ENCODE measurements at regions not wholly inside any gene's neighbourhood (a gene's known extent, or its start where the extent isn't known, plus 50 kb on each side); places are given as distances from the start of the nearest gene placed in this dataset.

DNA sequence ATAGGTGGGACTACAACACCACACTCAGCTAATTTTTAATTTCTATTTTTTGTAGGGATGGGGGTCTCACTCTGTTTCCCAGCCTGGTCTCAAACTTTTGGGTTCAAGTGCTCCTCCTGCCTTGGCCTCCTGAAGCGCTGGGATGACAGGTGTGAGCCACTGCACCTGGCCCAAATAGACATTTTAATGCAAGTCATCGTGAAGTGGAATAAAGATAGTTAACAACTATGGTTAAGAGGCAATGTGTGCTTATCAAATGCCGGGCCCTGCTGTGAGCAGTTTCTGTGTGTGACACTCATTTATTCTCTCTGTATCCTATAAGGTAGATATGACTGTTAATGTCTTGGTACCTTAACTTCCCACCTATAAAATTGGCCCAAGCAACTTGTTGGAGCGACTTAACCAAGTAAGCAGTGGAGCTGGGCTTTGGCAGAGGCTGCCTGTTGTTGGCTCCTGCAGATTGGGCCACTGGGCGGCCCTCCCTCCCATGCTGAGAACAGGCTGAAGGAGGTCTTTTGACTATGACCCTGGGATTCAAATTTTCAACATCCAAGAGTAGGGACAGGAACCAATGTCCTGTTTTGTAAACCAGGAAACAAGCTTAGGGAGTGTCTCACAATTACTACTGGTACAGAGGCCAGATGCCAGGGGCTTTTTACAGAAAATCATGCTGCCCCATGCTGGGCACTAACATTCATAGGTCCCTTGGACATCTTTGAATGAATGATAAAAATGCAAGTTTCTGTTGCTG is 450.7 kb downstream of the TSHZ3 start:
- DNase-seq (ENCODE audit: low spot score), result no peak

DNA sequence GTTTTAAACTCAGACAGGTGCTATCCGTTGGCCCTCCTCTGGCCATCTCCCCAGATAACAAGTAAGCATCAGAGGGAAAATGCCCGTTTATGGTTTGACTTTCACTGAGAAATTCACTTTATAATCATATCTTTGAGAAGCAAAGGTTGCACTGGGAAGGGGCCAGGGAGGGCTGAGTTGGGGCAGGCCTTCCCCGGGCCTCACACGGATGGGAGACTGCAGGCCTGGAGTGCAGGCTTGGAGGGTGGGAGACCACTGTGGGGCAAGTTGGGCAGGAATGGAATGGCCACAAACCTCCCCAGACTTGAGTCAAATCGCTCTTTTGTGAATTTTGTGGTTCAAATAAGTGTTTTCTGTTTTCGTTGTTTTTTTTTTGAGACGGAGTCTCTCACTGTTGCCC is 451.7 kb downstream of the TSHZ3 start:
- no peak for DNase-seq (ENCODE audit: low spot score)

DNA sequence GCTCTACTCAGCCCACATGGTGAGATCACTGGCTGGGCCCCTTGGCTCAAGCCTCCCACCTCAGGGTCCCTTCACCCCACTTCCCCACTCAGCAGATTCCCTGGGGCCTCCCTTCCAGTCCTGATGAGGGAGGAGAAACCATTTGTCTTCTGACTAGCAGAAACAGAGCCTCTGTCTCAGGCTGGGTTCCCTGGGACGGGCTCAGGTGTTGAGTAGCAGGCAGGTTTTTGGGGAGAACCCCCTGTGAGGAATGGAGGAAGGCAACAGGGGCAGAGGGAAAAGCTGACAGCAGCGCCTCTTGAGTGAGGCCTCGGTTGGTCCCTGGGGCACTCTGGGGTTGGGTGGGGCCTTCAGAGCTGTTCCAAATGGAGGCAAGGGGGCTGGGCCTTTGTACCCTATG is 452.2 kb downstream of the TSHZ3 start:
- DNase-seq (ENCODE audit: low spot score), result no peak

DNA sequence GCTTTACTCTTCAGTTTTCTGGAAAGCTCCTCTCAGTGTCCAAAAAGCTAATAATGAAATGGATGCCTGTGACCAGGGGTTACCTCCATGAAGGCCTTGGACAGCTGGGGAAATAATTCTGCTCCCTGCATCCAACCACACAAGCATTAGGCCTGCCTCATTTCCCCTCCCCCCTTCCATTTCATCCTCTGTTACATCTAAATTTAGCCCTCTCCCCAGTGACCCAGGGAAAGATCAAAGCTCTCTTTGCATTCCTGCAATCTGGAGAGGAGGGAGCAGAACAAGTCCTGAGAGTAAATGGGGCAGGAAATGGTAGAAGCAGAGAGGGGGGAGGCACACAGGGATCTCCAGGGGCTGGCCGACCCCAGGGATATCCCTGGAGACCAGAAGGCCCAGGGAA is 452.7 kb downstream of the TSHZ3 start:
- no peak for DNase-seq (ENCODE audit: low spot score)

DNA sequence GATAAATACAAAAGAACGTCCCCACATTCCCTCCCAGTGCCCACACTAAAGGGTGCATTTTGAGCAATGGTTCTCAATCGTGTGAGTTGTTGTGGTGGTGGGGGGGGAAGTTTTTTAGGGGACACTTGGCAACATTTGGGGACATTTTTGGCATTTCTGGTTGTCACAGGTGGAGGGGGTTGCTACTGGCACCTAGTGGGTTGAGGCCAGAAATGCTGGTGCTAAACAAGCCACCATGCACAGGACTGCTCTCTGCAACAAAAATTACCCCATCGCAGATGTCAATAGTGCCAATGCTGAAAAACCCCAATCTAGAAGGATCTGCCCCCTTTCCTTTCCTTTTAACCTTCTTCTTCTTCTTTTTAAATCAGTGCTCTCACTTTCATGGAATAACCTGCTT is 453.3 kb downstream of the TSHZ3 start:
- no peak for DNase-seq (ENCODE audit: low spot score)

DNA sequence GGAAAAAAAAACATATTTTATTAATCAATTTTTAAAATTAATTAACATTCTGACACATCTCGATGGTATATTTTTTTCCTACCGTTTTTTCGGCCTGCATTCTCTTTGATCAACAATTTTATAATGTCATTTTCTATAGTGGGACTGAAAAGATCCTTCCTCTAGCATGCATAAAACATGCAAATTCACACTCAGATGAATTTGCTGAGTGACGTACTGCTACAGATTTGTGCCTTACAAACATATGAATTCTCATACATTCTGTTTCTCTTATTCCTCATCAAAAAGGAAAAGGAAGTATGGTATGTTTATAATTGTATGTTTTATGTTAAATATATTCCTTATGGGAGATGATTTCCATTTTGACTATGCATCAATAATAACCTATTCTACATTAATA is 458.2 kb downstream of the TSHZ3 start:
- DNase-seq (ENCODE audit: low spot score), result no peak

DNA sequence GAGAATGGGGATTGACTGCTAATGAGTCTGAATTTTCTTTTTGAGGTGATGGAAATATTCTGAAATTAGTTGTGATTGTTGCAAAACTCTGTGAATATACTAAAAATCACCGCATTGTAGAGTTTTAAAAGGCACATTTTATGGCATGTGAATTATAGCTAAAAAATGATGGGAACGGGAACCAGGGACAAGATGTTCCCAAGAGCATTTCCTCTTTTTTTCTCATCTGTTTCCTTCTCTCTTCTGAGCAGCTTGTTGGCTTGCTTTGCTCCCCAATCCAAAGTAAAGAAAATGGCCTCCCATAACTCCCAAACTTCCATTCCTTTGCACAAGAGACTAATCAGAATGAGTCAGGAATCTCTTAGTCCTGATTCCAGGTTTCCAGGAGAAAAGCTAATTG is 459.2 kb downstream of the TSHZ3 start:
- no peak for DNase-seq (ENCODE audit: low spot score)

DNA sequence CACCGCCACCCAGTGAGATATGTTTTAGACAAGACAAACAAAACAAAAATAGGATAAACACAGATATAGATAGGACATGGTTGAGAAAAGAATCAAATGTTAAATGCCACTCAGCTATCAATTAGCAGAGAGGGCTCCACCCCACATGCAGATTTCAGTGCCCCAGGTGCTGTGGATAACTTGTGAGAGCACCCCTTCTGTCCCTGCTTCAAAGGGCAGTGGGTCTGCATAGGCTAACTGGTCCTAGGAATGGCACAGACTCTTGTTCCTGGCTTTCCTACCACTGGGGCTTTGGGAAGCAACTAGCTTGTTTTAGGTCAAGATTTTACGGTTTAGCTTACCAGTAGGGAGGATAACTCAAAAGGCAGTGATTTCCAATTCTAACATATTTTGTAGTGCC is 460.3 kb downstream of the TSHZ3 start:
- DNase-seq (ENCODE audit: low spot score), result no peak

DNA sequence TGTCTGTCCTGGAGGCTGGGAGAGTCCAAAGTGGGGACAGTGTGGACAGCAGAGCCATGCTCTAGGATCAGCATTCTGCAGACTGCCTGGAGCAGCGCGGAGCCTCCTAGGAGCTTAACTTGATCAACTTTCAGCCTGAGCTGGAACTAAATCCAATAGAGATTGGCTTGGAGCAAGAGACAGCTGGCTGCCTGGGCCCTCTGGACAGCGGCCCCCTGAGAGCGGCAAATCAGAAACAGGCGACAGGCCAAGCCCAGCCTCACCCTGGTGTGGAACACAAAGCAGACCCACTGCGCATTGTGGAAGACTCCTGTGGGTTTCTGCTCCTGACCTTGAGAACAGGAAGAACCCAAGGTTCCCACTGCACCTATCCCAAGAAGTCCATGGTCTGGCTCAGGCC is 462.2 kb downstream of the TSHZ3 start:
- no peak for DNase-seq (ENCODE audit: low spot score)

DNA sequence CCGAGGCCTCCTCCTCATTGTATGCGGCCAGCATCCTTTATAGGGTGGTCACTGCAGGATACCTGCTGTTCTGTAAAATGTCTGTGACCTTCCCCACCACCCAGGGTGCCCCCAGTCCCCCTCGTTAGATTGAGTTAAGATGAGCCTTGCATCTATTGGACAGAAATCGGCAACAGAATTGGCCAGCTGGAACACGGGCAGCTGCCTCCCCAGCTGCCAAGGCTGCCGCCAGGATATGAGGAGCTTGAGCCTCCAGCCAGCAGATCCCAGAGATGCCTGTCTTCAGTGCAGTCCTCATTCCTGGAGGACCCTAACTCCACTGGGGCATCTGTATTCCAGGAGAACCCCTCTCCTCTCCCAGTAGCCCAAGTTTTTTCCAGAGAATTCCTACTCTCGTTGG is 463.0 kb downstream of the TSHZ3 start:
- no peak for DNase-seq (ENCODE audit: low spot score)

DNA sequence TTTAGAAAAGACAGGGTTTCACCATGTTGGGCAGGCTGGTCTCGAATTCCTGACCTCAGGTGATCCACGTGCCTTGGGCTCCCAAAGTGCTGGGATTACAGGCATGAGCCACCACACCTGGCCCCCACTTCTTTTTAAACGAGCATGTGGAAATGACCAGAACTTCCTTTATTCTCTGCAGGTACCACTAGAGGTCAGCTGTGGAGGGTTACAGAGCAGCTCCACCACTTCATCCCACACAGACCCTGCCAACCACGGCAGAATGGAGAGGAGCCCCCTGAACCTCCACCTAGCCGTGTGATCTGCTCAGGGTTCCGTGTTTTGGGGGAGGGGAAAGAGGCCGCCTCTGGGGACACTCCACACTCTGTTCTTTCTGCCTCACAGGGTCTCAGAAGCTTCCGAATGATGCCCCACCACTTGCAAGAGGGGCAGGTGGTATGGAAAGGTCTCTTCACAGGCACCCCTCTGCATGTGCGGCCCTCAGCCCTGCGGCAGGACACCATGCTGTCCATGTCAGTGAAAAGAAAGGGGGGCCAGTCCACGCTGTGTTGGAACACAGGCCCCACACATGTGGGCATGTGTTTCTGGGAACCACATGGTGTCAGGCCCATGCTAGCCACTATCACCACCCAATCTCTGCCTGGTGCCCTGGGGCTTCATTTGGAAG is 465.0 kb downstream of the TSHZ3 start:
- no peak for DNase-seq (ENCODE audit: low spot score)

DNA sequence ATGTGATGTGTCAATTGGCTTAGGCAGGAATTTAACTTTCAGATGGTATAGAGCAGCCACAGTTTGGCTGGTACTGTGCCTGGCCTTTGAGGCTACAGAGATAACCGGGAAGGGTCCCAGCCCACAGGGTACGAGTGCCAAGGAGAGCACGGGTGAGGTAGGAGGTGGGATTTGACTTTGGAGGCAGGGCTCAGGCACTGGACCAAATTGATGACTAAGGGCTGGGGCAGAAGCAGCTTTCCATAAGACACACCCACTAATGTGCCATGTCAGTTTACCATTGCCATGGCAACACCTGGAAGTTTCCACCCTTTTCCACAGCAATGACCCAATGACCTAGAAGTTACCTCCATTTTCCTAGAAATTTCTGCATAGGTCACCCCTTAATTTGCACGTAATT is 466.2 kb downstream of the TSHZ3 start:
- DNase-seq (ENCODE audit: low spot score), result no peak

DNA sequence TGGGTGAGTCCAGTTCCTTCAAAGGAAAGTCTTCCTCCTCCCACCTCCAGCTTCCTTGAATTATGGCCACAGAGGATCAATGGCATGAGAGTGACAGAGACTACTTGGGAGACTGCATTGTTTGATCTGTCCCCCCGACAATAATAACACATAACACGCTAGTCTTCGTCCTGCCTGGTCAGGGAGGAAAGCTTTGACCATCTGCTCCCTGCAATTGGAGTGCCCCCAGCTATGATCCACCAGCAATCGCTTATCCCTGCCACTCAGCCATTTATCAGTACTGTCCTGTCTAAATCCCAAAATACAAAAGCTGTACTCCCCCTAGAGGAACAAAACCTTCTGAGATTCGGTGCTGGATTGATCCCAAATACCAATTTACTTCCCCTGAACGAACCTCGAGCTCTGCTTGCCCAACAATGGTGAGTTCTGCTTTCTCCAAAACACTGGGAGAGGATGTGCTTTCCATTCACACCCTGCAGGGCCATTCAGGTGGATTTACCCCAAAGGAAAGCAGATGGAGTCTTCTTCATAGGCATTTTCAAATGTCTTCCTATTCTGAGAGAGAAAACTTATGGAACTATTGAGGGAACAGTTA is 466.7 kb downstream of the TSHZ3 start:
- DNase-seq (ENCODE audit: low spot score), result no peak

DNA sequence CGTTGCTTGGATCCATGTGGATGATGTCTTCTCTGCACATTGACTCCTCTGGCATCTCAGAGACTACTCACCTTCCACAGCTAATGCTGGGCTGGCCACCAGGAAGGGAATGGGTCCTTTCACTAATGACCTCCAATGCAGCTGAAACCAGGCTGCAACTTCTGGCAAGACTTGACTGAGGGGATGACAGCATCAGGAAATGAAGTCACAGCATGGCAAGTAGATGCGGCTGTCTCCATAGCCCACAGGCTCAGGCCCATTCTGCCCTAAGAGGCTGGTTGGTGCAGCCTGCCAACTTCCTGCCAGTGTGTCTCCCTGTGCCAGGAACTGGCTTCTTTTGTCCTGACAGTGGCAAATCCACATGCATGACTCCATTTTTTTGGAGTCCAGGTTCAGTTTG is 467.3 kb downstream of the TSHZ3 start:
- DNase-seq (ENCODE audit: low spot score), result no peak

DNA sequence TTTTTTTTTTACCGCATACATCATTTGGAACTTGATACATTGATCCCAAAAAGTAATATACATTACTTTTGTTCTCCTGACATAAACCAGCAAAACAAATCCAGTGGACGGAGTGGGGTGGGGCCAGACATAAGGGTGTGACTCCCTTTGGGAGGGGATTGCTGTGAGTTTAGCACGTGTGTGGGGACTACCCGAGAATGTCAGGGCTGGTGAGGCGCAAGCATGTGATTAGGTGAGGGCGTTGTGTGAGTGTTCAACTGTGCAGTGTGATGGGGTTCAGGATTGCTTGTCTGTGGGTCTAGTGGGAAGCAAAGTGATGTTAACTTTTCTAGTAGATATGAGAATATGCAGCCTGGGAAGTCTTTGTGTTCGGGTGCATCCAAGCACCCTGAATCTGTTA is 468.0 kb downstream of the TSHZ3 start:
- DNase-seq (ENCODE audit: low spot score), result no peak

DNA sequence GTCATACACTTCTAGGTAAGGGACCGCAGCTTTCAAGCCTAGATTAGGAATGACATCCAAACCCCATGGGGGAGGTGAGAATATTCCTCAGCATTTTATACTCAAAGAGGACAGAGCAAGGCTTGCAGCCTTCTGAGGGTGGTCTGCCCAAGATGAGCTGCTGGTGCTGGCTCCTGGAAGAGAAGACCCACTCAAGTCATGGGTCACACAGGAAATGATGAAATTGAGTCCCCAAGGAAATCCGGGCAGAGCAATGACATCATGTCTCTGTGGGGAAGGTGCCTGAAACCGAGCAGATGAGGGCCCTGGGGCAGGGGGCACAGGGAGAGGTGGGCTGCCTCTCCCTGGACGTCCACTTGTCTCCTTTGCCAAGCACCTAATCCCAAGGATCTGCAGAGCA is 468.7 kb downstream of the TSHZ3 start:
- no peak for DNase-seq (ENCODE audit: low spot score)

DNA sequence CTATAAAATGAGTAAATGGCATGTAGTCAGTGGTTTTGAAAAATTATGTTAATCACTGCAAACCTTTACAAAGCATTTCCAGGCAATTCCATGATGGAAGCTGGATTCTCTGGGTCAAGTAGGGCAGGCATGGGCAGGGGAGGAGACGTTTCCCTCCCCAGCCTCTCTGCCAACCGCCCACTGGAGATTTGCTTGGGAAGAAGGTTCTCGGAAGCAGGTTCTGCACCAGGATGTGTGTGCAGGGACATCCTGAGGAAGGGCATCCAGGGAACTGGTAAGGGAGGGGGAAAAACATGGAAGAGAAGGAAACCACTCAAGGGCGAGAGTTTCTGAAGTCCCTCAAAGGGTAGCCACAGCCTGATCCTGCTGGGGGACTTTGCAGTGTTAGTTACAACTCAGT is 469.1 kb downstream of the TSHZ3 start:
- no peak for DNase-seq (ENCODE audit: low spot score)

DNA sequence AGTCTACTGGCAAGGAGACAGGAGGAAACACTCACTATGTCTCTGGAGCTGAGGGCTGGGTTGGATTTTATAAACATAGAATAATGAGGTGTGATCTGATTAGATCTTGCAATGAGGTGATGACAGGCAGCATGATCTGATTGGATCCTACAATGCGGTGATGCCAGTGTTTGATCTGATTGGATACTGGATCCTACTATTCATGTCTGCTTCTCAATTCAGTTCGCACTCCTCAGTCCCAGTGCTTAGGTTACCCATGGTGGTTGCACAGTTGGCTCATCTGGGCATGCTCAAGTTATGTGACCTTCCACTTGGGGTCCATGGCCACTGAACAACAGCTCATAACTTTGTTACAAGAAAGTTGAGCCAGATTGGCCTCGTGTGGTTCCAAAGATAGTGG is 469.5 kb downstream of the TSHZ3 start:
- no peak for DNase-seq (ENCODE audit: low spot score)

DNA sequence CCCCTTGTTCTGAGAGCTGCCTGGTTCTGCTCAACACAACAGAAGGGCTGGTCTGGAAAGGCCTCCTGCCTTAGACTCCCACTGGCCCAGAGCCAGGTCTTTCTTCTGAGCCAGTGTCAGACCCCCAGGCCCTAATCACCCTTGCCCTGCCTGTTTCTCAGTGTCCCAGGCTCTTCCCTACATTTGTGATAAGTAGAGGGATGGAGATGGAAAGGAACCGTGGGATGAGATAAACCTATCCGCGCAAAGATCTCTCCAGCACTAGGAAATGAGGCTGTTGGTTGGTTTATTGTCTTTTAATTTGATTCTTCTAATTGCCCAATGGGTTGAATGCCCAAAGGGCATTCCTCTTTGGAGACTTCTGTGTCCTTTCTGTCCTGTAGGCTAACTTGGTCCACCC is 470.0 kb downstream of the TSHZ3 start:
- DNase-seq (ENCODE audit: low spot score), result no peak

DNA sequence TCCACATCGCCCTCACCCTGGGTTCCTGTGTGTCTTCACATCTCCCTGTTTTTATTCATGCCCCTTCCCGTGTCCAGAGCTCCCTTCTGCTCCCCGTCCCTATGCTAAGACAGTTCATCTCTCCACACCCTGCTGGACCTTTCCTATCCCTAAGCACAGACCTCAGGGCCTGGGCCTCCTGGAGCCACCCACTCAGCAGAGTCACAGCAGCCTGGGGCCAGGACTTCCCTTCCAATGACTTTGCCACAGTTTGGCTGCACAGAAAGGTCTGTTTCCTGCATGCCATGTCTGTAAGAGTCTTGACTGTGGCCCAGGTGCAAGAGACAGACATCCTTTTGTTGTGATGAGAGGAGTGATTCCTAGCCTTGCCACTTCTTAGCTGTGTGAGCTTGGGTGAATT is 470.7 kb downstream of the TSHZ3 start:
- DNase-seq (ENCODE audit: low spot score), result no peak

DNA sequence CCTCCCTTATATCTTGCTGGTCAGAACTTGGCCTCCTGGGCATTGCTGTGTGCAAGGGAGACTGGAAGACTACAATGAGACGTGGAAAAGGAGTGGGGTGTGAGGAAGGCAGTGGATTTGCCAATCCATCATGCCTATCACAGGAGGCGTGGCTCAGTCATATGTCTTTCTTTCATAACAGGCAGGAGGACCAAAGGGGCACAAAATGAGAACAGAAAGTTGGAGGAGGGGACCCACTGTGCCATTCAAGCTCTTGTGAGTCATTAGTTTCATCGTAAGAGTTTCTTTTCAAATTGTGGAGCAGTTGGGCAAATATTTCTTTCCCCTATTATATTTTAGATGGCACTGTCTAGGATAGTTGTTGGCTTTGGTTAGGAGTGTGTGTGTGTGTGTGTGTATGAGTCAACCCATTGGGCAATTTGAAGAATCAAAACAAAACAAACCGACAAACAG is 471.5 kb downstream of the TSHZ3 start:
- no peak for DNase-seq (ENCODE audit: low spot score)

DNA sequence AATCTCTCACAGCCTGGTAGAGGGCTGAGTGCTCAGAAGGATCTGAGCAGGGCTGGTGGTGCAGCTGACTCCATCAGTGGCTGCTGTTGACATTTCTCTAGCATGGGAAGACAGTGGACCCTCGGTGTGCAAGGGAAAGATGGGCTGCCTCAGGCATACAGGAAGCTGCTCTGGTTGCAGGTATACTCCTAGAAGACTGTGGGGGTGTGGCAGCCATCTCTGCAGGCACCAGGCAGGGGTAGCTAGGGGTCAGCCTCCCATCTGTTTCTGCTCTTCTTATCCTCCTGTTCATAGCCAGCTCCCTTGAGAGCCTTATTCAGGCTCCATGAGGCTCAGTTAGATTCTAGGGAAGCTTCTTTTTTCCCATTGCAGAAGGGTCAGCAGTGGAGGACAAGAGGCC is 475.5 kb downstream of the TSHZ3 start:
- DNase-seq (ENCODE audit: low spot score), result no peak

DNA sequence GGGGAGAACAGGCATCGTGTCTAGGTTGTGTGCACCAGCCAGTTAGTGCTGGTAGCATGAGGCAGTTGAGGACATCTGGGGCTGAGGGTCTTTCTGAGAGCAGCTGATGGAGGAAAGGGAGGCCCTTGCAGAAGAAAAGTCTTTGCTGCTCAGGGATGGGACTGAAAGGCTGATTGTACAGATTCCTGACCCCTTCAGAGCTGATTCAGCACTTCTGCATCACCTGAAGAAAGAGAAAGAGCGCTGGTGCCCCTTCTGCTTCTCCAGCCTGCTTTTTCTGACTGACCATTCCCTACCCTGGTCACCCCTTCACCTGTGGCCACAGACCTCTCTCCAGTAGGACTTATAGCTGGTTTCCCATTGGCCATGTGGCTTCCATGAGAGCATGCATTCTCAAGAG is 476.2 kb downstream of the TSHZ3 start:
- no peak for DNase-seq (ENCODE audit: low spot score)

DNA sequence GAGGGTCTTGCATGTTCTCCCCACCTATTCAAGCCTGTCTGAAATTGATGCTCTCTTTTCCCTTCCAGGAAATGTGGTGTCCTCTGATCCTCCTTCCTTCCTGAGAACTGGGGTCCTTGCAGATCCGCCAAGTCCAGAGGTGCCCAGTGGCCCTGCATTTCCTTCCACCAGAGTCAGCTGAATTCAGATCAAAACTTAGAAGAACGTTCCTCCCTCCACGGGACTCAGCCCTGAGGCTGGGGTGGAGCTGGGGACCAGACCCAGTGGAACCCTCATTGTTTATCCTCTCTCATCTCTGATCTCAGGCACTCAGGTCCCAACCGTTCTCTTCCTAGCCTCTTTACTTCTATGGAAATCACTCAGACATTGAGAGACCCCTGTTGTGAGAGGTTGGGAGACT is 477.3 kb downstream of the TSHZ3 start:
- DNase-seq (ENCODE audit: low spot score), result no peak

Data from HuH-7.5 (cell line).